Lower leg skin (tissue), 4 donors: ENCODE measurements at regions not wholly inside any gene's neighbourhood (a gene's known extent, or its start where the extent isn't known, plus 50 kb on each side); places are given as distances from the start of the nearest gene placed in this dataset.

Experiments used
- DNase-seq, 2 donors: peaks; one replicate each; pipeline ENCODE4 v3.0.0-alpha.2; 2019; ENCODE audit warnings: low spot score in 2 of 2
- H3K4me3 ChIP-seq: fragments of 200-600 bp; sonication (generic); 2 replicates; pipeline ENCODE4 v1.5.1; 2017; ENCODE audit warnings: mild to moderate bottlenecking, low read depth; ENCODE audit not compliant: poor library complexity, severe bottlenecking
- POLR2A ChIP-seq, 2 donors: fragments of 450-650 bp; IDR thresholded peaks; one replicate each; pipeline ENCODE4 v1.6.1; 2016 to 2017; ENCODE audit warnings: antibody characterized with exemption in 2 of 2, mild to moderate bottlenecking in 1 of 2, moderate library complexity in 1 of 2
- WGBS, 2 donors: methylation state at CpG; one replicate each; pipeline ENCODE4 v1.1.5; 2018; 5-methylcytosine and 5-hydroxymethylcytosine counted together
- intact Hi-C: fragments of 100-400 bp; cut with DNase I; formaldehyde crosslinking; loops from one replicate; pipeline ENCODE4 v1.15.0; 2023; ENCODE audit warnings: low total_unique reads
- TF ChIP-seq, protein P1 (sequence below), 3 donors: fragments of 450-650 bp; IDR thresholded peaks; one replicate each; pipeline ENCODE4 v1.5.1; 2016; ENCODE audit warnings: antibody characterized with exemption in 3 of 3, mild to moderate bottlenecking in 3 of 3, moderate library complexity in 2 of 3

DNA sequence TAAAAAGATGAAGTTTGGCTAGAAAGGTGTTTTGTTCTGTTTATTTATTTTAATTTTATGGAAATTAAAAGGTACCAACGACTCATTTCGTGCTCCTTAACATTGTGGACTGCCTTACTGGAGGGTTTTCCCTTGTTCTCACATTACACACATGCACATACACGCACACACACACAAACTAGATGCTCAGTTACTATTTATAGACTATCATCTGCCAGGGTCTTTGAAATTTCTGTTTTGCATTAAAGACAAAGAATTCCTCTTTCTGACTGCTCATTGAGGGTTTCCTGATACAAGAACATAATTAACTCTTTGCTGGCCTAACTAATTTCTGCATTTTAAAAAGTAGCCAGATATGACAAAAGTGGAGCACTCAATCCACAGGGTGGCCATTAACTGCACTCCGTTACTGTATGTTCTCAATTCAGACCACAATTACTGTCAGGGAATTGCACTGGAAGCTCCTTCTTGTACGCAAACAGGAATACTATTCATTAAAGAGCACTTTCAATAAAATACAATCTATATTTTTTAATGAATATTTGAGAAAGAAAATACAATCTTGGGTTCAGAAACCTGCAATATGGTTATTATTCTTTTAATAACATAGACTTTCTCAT, 366.9 kb upstream of the GALNT5 start:
- H3K4me3 ChIP-seq, result no peak overlapping the region
- DNase-seq, result no peak
- intact Hi-C loops, result loop anchor here (10.0 kb wide), 1 partner anchor 1516 kb away; no protein-coding TSS in a partner anchor
- TF ChIP-seq, protein P1, sequence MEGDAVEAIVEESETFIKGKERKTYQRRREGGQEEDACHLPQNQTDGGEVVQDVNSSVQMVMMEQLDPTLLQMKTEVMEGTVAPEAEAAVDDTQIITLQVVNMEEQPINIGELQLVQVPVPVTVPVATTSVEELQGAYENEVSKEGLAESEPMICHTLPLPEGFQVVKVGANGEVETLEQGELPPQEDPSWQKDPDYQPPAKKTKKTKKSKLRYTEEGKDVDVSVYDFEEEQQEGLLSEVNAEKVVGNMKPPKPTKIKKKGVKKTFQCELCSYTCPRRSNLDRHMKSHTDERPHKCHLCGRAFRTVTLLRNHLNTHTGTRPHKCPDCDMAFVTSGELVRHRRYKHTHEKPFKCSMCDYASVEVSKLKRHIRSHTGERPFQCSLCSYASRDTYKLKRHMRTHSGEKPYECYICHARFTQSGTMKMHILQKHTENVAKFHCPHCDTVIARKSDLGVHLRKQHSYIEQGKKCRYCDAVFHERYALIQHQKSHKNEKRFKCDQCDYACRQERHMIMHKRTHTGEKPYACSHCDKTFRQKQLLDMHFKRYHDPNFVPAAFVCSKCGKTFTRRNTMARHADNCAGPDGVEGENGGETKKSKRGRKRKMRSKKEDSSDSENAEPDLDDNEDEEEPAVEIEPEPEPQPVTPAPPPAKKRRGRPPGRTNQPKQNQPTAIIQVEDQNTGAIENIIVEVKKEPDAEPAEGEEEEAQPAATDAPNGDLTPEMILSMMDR (IDR thresholded peaks at IDR 0.05), result no peak
- no peak for TF ChIP-seq POLR2A (IDR thresholded peaks at IDR 0.05)
- 57 to 61% methylated on average over 5 of the region's 5 CpGs for WGBS, 2 donors

DNA sequence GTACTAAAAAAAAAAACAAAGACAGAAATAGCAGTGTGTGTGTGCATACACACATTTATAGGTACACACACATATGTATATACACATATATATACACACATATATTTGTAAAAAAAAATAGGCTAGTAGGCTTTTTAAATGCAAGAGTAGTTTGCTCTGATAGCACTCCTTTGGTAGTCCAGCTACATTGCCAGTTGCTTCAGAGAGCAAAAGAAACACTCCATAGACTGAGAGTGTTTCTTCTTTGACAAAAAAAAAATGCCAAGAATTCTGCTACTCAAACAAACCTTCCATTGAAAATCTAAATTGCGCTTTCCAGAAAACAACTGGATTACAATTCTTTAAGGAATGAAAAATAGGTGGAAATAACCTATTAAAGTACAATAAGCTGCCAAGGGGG, 365.9 kb upstream of the GALNT5 start:
- intact Hi-C loops, result loop anchor here (10.0 kb wide), 1 partner anchor 1517 kb away; no protein-coding TSS in a partner anchor
- TF ChIP-seq POLR2A (IDR thresholded peaks at IDR 0.05), result no peak
- TF ChIP-seq, protein P1 (IDR thresholded peaks at IDR 0.05), result no peak
- 82 to 88% methylated on average over 1 of the region's 1 CpG for WGBS, 2 donors
- no peak for DNase-seq
- no peak overlapping the region for H3K4me3 ChIP-seq

DNA sequence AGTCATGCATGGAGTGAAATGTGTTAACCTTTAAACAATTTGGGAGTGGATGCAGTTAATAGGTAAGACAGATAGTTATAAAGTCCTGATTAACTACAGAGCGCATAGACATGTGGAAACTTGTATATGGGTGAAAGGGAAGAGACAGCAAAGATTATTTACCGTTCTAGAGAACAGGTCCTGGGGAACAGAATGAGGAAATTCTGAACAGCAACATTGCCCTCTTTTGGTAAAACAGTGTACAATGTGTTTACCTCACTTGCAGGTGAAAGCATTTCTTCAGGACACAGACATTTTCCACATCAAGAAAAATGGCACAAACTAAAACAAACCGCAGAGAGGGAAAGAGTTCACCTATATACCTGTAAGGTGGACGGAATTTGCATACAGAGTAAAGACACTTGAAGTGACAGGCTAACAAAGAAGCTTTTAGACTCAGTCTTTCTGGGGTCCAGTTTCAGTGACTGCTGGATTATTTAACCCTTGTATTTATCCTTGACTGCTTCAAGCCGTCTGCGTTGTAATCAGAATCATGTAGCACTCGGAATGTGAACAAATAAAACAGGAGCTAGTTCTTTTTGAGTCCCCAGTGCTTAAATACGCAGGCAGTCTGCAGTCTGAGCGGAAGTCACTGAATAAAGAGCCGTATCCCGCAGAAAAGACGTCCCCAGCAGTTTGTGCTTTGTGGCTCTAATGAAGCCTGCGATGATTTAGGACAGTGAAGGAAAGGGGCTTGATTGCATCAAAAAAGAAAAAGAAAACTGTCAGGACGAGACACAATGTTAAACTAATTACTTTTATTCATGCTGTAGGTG, 364.8 kb upstream of the GALNT5 start:
- H3K4me3 ChIP-seq, result no peak overlapping the region
- TF ChIP-seq, protein P1 (IDR thresholded peaks at IDR 0.05), result no peak
- no peak for TF ChIP-seq POLR2A (IDR thresholded peaks at IDR 0.05)
- intact Hi-C loops, result loop anchor here (10.0 kb wide), 1 partner anchor 1518 kb away; no protein-coding TSS in a partner anchor
- DNase-seq, result no peak
- 0 to 3% methylated on average over 14 of the region's 14 CpGs for WGBS, 2 donors

DNA sequence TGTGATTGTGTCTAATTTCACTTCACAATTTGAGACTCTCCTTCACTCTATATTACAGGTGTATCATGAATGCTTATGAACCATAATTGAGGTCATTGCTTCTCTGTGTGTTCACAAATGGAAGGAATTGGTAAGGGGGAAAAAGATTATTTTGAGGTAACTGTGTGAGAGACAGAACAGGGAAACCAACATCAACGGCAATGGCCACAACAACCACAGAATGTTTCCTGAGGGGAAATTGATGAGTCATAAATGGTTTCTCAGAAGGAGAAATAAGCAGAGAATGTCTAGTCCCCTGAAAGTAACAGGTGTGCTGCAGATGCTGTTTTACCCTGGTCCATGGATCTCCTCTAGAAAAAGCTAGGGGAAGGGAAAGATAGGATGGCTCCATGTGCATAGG, 361.2 kb upstream of the GALNT5 start:
- H3K4me3 ChIP-seq, result no peak overlapping the region
- intact Hi-C loops, result loop anchor here (10.0 kb wide), 1 partner anchor 1521 kb away; no protein-coding TSS in a partner anchor
- 22 to 30% methylated on average over 1 of the region's 1 CpG for WGBS, 2 donors
- TF ChIP-seq POLR2A (IDR thresholded peaks at IDR 0.05), result no peak
- TF ChIP-seq, protein P1 (IDR thresholded peaks at IDR 0.05), result no peak
- no peak for DNase-seq

DNA sequence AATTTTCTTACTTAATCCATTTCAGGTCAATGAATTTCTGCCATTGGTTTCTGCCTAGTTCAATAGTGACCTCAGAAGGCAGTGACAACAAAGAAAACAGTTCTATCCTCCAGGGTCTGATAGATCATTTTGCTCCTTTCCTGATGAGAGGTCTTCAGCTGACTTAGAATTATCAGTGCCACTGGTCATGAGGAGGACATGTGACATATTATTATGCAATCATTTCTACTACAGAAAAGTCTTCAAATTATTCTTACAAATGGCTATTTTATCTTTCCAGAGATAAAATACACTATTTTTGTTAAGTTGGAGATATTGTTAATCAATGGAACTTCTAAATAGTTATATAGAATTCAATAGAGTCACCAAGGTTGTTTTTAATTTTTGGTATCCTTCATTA, 360.0 kb upstream of the GALNT5 start:
- intact Hi-C loops, result loop anchor here (10.0 kb wide), 1 partner anchor 1523 kb away; no protein-coding TSS in a partner anchor
- no peak for TF ChIP-seq POLR2A (IDR thresholded peaks at IDR 0.05)
- TF ChIP-seq, protein P1 (IDR thresholded peaks at IDR 0.05), result no peak
- no peak overlapping the region for H3K4me3 ChIP-seq
- DNase-seq, result no peak
